Esophagus muscularis mucosa (tissue), 4 donors: ENCODE measurements at regions not wholly inside any gene's neighbourhood (a gene's known extent, or its start where the extent isn't known, plus 50 kb on each side); places are given as distances from the start of the nearest gene placed in this dataset.

Source experiments
- DNase-seq: peaks from one replicate; pipeline ENCODE4 v3.0.0-alpha.2; 2017; ENCODE audit errors: extremely low spot score
- H3K27ac ChIP-seq, 4 donors: fragments of 200-600 bp; sonication (generic); replicated peaks in 1 of 4; 1 replicate in 3 of 4; 2 replicates in 1 of 4; pipeline ENCODE4 v1.5.1; 2016 to 2019; ENCODE audit warnings: mild to moderate bottlenecking in 1 of 4
- H3K27me3 ChIP-seq, 4 donors: fragments of 200-600 bp; sonication (generic); one replicate each; pipeline versions ENCODE4 v1.5.1 to v1.6.0; 2016 to 2019
- H3K36me3 ChIP-seq, 4 donors: fragments of 200-600 bp; sonication (generic); one replicate each; pipeline ENCODE4 v1.5.1; 2016 to 2019
- H3K4me1 ChIP-seq, 4 donors: fragments of 200-600 bp; sonication (generic); one replicate each; pipeline ENCODE4 v1.5.1; 2016 to 2019
- H3K4me3 ChIP-seq, 4 donors: fragments of 200-600 bp; sonication (generic); 1 replicate in 2 of 4; 2 replicates in 2 of 4; pipeline ENCODE4 v1.5.1; 2016 to 2019; ENCODE audit warnings: mild to moderate bottlenecking in 4 of 4, moderate library complexity in 1 of 4
- H3K9me3 ChIP-seq, 4 donors: fragments of 200-600 bp; sonication (generic); 1 replicate in 3 of 4; 2 replicates in 1 of 4; pipeline ENCODE4 v1.5.1; 2016 to 2019
- EP300 ChIP-seq: sonication (generic); formaldehyde crosslinking; IDR thresholded peaks from one replicate; pipeline ENCODE4 v1.6.1; 2017; ENCODE audit warnings: antibody characterized with exemption
- POLR2A ChIP-seq: fragments of 450-650 bp; IDR thresholded peaks from one replicate; pipeline ENCODE4 v1.6.1; 2017; ENCODE audit warnings: antibody characterized with exemption, moderate library complexity, mild to moderate bottlenecking, low read depth
- POLR2AphosphoS5 ChIP-seq, 2 donors: sonication (generic); formaldehyde crosslinking; IDR thresholded peaks; one replicate each; pipeline ENCODE4 v1.6.1; 2017; ENCODE audit warnings: antibody characterized with exemption in 2 of 2
- WGBS: methylation state at CpG from one replicate; pipeline ENCODE4 v1.1.5; 2018; 5-methylcytosine and 5-hydroxymethylcytosine counted together
- intact Hi-C: fragments of 100-400 bp; cut with DNase I; formaldehyde crosslinking; loops from one replicate; pipeline ENCODE4 v1.15.1; 2023
- TF ChIP-seq, protein P1 (sequence below), 3 experiments: fragments of 200-600 bp in 2 of 3; fragments of 450-650 bp in 1 of 3; sonication (generic) in 2 of 3; IDR thresholded peaks; one replicate each; pipeline ENCODE4 v1.5.1; 2017 to 2019; ENCODE audit warnings: antibody characterized with exemption in 3 of 3, mild to moderate bottlenecking in 2 of 3, moderate library complexity in 1 of 3

DNA sequence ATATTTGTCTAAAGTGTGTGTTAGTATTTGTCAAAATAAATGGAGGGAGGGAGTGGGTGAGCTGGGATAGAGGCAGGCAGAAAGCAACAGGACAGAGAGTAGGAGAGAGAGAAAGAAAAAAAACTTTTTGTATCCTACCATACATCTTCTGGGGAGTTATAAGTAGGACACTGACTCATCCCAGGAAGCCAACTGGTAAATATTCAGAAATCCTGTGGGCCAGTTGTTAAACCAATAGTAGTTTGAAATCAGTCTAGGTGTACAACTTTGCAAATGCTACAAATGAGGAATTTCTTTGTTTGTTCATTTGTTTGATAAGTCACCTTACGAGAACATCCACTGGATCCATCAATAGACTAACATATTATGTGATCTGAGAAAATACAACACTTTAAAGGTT is 980.9 kb downstream of the GATA3 start:
- H3K4me1 ChIP-seq, result no peaks in the 10 kb centered on the region
- H3K27me3 ChIP-seq, result no peaks in the 10 kb centered on the region
- intact Hi-C loops, result no loop called here
- peaks cover 0 to 4% (median 0%) of the 10 kb centered on the region in 4 donors for H3K9me3 ChIP-seq
- DNase-seq, result no peak
- no peak overlapping the region for H3K4me3 ChIP-seq
- no peaks in the 10 kb centered on the region for H3K36me3 ChIP-seq
- WGBS, result 80% methylated on average over 1 of the region's 1 CpG
- TF ChIP-seq POLR2AphosphoS5 (IDR thresholded peaks at IDR 0.05), result no peak
- no peak for TF ChIP-seq POLR2A
- no peak for TF ChIP-seq EP300
- TF ChIP-seq, protein P1, sequence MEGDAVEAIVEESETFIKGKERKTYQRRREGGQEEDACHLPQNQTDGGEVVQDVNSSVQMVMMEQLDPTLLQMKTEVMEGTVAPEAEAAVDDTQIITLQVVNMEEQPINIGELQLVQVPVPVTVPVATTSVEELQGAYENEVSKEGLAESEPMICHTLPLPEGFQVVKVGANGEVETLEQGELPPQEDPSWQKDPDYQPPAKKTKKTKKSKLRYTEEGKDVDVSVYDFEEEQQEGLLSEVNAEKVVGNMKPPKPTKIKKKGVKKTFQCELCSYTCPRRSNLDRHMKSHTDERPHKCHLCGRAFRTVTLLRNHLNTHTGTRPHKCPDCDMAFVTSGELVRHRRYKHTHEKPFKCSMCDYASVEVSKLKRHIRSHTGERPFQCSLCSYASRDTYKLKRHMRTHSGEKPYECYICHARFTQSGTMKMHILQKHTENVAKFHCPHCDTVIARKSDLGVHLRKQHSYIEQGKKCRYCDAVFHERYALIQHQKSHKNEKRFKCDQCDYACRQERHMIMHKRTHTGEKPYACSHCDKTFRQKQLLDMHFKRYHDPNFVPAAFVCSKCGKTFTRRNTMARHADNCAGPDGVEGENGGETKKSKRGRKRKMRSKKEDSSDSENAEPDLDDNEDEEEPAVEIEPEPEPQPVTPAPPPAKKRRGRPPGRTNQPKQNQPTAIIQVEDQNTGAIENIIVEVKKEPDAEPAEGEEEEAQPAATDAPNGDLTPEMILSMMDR (IDR thresholded peaks at IDR 0.05), result no peak
- H3K27ac ChIP-seq, result no peak overlapping the region

DNA sequence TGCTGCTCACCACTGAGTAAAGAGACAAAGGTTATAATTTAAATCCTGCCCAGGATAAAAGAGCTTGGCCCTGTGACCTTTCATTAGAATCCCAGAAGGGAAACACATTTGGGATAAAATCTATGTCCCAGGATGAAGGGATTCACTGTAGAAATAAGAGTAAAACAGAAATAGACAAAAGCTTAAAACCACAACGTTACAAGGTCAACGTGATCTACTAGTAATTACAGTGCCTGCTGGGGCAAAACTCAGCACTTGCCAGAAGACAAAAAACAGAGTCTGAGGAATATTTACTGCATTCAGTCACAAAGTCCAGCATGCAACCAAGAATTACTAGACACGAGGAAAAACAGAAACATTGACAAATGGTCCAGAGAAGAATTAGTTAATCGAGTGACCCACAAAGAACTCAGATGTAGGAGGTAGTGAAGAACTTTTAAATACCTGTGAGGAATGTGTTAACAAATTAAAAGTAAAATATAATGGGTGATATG is 982.3 kb downstream of the GATA3 start:
- TF ChIP-seq EP300 (no peak), POLR2A (no peak), POLR2AphosphoS5 (IDR thresholded peaks at IDR 0.05) (no peak)
- TF ChIP-seq, protein P1 (IDR thresholded peaks at IDR 0.05), result no peak
- Histone ChIP-seq H3K4me1 (no peaks in the 10 kb centered on the region), H3K4me3 (no peak overlapping the region), H3K9me3 (peaks cover 0 to 4% (median 0%) of the 10 kb centered on the region in 4 donors), H3K27ac (no peak overlapping the region), H3K36me3 (no peaks in the 10 kb centered on the region), H3K27me3 (no peaks in the 10 kb centered on the region)
- no peak for DNase-seq
- WGBS, result 79% methylated on average over 4 of the region's 4 CpGs
- intact Hi-C loops, result no loop called here

DNA sequence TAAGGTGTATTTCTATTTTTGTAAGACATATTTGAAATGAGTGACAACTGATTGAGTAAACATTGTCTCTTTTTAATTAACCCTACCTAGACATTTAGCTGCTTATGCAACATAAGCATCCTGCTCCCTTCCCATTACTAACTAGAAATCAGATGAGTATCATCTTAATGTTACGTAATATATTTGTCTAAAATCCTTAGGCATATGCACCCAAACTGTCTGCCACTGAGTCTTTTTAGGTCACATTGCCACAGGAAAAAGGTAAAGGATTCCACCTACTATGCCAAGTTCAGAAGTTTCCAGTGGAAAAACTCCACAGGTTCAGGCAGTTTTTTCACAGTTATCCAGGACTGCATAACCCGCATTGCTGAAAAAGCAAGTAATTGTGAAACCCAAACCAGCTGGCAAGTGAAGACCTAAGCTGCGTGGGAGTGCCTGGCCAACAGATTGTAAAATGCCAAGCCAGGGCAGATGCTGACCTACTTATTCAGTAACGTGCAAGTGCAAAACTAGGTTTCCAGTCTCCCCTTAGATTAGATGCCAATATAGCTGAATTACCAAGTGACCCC is 983.7 kb downstream of the GATA3 start:
- H3K27ac ChIP-seq, result no peak overlapping the region
- H3K9me3 ChIP-seq, result peaks cover 0 to 4% (median 0%) of the 10 kb centered on the region in 4 donors
- 83% methylated on average over 4 of the region's 4 CpGs for WGBS

DNA sequence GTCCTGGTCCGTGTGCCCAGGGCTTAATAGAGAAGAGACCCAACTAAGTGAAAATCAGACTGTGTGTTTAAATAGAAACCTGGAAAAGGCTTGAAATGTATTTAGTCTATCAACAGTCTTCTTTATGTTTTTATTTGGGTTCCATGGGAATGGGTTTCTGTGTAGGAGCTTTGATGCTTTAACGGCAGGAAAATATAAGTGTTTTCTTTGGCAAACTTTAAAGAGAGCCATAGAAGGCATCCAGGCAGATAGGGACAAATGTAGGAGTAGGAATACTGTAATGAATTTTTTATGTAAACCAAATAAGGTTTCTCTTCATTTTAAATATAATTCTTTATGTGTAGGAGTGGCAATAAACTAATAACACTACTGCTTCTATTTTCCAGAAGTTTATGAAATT is 989.0 kb downstream of the GATA3 start:
- no peaks in the 10 kb centered on the region for H3K9me3 ChIP-seq
- 29% methylated on average over 2 of the region's 2 CpGs for WGBS
- TF ChIP-seq POLR2AphosphoS5 (IDR thresholded peaks at IDR 0.05), result no peak
- no peak for TF ChIP-seq EP300
- no peak for TF ChIP-seq POLR2A
- TF ChIP-seq, protein P1 (IDR thresholded peaks at IDR 0.05), result no peak

More for the DNA sequence above, 983.7 kb downstream of the GATA3 start:
- Histone ChIP-seq H3K27me3 (no peaks in the 10 kb centered on the region), H3K4me3 (no peak overlapping the region), H3K36me3 (no peaks in the 10 kb centered on the region), H3K4me1 (no peaks in the 10 kb centered on the region)
- DNase-seq, result no peak
- intact Hi-C loops, result no loop called here
- no peak for TF ChIP-seq EP300
- TF ChIP-seq POLR2AphosphoS5 (IDR thresholded peaks at IDR 0.05), result no peak
- TF ChIP-seq POLR2A, result no peak
- TF ChIP-seq, protein P1 (IDR thresholded peaks at IDR 0.05), result no peak

DNA sequence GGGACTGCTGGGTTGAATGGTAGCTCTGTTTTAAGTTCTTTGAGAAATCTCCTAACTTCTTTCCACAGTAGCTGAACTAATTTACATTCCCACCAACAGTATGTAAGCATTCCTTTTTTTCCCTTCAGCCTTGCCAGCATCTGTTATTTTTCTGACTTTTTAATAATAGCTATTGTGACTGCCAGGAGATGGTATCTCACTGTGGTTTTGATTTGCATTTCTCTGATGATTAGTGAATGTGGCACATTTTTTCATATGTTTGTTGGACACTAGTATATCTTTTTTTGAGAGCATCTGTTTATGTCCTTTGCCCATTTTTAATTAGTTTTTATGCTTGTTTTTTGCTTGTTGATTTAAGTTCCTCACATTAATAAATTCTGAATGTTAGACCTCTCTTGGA is 990.8 kb downstream of the GATA3 start:
- no peak overlapping the region for H3K4me3 ChIP-seq
- no peaks in the 10 kb centered on the region for H3K36me3 ChIP-seq
- no peak overlapping the region for H3K27ac ChIP-seq
- no peaks in the 10 kb centered on the region for H3K27me3 ChIP-seq
- intact Hi-C loops, result no loop called here
- H3K4me1 ChIP-seq, result no peaks in the 10 kb centered on the region
- H3K9me3 ChIP-seq, result peaks cover 0 to 4% (median 0%) of the 10 kb centered on the region in 4 donors
- no peak for DNase-seq
- TF ChIP-seq, protein P1 (IDR thresholded peaks at IDR 0.05), result no peak
- TF ChIP-seq POLR2A (no peak), POLR2AphosphoS5 (IDR thresholded peaks at IDR 0.05) (no peak), EP300 (no peak)

More for the DNA sequence above, 989.0 kb downstream of the GATA3 start:
- Histone ChIP-seq H3K36me3 (no peaks in the 10 kb centered on the region), H3K27me3 (no peaks in the 10 kb centered on the region), H3K27ac (no peak overlapping the region), H3K4me1 (no peaks in the 10 kb centered on the region), H3K4me3 (no peak overlapping the region)
- intact Hi-C loops, result no loop called here
- no peak for DNase-seq
